ENCODE measurements at regions not wholly inside any gene's neighbourhood (a gene's known extent, or its start where the extent isn't known, plus 50 kb on each side); places are given as distances from the start of the nearest gene placed in this dataset.
"Not testable (repeated sequence)": the region's sequence is repeated elsewhere in the genome, so short reads cannot be mapped to it uniquely, and the experiment has no call there.

GRCh38 chr5:86981898-86982297 is 285.8 kb upstream of the RASA1 start:
- DNase-seq: no peak

GRCh38 chr5:86983208-86983607 is 284.5 kb upstream of the RASA1 start:
- DNase-seq: no peak

- no peak for DNase-seq
Measured at GRCh38 chr5:86986837-86987236, 280.8 kb upstream of the RASA1 start.

DNA sequence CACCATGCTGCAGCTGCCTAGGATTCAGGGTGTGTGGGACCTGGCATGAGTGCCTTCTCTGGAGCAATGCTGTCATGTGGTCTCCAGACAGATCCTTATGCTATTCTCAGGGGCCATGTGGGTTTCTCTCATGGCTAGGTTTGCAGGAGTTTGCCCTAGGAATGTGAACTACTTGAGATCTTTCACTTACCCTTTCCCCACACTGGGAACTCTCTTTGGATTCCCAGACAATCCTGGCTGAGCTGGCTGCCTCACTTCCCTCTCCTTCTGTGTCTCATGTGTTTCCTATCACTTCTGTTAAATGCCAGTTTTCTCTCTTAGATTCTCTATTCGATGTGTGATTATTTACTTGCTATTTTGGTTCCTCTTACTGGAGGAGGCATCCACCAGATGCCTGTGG is 270.2 kb upstream of the RASA1 start:
- no peak for DNase-seq

GRCh38 chr5:86999951-87000350 is 267.7 kb upstream of the RASA1 start:
- DNase-seq: no peak

DNA sequence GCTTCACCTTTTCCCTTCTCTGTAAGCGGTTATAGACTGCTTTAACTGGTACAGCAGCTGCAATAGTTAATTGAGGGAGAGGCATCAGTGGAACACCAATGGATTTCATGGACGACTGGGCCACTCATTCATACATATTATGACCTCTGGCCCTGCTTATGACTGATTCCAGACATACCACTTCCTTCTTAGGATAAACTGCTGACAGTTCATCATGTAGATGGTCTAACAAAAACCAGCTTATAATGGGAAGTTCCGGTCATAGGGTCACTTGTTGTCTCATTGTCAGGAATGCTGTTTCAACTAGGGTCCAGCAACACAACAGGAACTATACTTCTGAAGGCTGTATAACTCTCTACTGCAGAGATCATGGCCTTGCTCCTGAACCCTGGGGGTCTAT is 265.2 kb upstream of the RASA1 start:
- DNase-seq: no peak

- DNase-seq: no peak
Measured at GRCh38 chr5:87004101-87004500, 263.6 kb upstream of the RASA1 start.

GRCh38 chr5:87007737-87008136 is 259.9 kb upstream of the RASA1 start:
- no peak for DNase-seq

DNA sequence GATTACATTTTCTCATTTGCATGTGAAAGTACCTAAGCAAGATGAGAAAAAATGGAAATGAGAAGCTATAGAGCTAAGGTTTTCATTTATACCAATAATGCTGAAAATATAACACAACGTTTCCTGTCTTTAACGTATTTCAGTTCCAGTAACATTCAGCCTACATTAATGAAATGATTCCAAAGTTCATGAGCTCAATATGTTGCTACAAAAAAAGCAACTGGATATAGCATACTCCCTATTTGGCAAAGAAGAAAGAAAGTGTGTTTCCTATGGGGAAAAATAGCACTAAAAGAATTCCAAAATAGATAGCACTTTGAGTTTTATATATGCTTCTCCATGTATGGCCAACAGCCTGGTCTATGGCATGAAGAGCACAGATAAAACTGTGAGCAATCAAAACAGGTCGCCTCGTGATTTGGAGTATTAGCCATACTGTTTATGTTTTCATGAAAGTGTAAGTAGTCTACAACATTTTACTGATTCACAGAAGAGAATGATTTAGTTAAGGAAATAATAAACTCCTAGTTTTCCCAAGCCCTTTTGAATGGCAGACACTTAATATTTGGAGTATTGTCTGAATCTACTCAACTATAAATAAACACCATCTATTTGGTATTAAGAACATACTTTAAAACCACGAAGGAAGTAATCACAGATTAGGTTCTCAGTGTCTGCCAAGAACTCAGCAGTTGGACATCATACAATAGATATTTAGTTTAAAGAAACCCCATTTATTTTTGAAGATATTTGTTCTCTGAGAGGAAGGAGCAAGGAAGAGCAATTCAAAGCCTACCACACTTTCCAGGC is 258.7 kb upstream of the RASA1 start:
- no peak for DNase-seq

DNA sequence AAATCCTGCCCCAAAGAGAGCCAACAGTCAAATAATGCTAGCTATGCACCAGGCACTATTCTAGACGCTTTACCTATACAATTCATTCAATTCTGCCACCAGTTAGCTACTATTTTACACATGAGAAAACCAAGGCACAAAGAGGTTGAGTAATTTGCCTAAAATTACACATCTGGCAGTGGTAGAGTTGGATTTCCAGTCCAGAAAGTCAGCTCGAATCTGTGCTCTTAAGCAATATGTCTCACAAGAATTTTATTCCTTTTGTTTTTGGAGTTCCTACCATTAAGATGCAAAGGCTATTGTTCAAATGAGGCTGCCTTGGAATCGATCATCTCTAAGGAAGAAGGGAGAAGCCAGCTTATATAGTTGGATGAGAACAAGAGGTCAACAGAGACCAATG is 256.9 kb upstream of the RASA1 start:
- DNase-seq: no peak

GRCh38 chr5:87015901-87016300 is 251.8 kb upstream of the RASA1 start:
- no peak for DNase-seq

GRCh38 chr5:87020099-87020934 is 247.4 kb upstream of the RASA1 start:
- DNase-seq: peak; percentile 39

DNA sequence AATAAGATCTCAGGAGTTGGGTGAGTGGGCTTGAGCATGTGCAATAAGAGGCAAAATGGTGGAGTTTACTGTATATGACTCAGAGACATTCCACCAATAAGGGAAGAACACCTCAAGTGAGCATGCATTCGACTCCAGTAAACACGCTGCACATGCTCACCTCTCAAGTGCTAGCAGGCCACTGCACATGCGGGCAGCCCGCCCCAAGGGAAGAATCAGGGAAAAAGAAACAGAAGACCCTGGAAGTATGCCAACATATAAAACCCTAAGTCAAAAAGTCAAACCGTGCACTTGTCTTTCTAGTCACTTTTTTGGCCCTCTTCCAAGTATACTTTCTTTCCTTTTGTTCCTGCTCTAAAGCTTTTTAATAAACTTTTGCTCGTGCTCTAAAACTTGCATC is 245.3 kb upstream of the RASA1 start:
- no peak for DNase-seq

DNA sequence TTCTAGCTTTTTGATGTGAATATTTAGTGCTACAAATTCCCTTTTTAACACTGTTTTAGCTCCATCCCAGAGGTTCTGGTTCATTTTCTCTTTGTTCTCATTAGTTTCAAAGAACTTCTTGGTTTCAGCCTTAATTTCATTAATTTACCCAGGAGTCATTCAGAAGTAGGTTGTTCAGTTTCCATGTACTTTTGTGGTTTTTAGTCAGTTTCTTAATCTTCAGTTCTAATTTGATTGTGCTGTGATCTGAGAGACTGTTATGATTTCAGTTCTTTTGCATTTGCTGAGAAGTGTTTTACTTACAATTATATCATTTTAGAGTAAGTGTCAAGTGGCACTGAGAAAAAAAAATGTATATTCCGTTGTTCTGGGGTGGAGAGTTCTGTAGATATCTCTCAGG is 240.1 kb upstream of the RASA1 start:
- DNase-seq: no peak

- DNase-seq: no peak
Measured at GRCh38 chr5:87029951-87030350, 237.7 kb upstream of the RASA1 start.

DNA sequence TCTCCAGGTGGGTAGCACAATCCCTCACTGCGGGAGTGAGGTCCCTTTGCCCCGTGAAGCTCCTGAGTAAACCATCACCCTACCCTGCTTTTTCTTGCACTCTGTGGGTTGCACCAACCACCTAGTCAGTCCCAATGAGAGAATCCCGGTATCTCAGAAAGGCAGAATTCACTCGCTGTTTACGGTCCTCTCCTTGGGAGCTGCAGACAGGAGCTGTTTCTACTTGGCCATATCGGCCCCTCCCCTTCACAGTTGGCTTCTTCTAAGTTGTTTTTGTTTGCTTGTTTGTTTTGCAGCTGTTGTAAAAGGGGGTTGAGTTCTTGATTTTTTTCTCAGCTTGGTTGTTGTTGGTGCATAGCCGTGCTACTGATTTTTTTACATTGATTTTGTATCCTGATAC is 237.0 kb upstream of the RASA1 start:
- DNase-seq: no peak

- no peak for DNase-seq
Measured at GRCh38 chr5:87034557-87034956, 233.1 kb upstream of the RASA1 start.

- no peak for DNase-seq
Measured at GRCh38 chr5:87042554-87042953, 225.1 kb upstream of the RASA1 start.

DNA sequence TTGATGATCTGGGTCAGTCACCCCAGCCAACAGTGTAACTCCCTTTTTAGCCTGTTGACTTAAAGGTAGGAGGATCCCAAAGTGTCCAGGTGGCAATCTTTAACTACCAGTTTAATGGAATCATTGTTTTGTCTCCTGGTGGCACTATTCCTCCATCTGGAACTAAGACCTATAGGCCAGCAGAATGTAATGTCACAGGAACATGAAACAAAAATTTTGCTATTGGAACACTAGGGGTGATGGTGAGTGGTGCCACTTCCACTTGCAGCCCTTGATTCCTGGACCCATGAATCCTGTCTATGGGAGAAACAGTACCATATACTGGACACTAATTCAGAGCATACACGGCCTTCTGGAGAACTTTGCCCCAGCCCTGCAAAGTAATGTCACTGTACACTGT is 219.5 kb upstream of the RASA1 start:
- no peak for DNase-seq

DNA sequence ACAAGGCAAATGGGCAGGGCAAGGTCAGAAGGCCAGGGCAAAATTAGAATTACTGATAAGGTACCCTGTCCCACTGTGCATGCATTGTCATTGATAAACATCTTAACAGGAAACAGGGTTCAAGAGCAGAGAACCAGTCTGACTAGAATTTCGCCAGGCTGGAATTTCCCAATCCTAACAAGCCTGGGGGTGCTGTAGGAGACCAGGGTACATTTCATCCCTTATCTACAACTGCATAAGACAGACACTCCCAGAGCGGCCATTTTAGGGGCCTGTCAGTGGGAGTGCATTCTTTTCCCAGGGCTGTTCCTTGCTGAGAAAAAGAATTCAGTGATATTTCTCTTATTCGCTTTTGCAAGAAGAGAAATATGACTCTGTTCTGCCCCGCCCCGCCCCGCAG is 218.7 kb upstream of the RASA1 start:
- DNase-seq: not testable (repeated sequence)

DNA sequence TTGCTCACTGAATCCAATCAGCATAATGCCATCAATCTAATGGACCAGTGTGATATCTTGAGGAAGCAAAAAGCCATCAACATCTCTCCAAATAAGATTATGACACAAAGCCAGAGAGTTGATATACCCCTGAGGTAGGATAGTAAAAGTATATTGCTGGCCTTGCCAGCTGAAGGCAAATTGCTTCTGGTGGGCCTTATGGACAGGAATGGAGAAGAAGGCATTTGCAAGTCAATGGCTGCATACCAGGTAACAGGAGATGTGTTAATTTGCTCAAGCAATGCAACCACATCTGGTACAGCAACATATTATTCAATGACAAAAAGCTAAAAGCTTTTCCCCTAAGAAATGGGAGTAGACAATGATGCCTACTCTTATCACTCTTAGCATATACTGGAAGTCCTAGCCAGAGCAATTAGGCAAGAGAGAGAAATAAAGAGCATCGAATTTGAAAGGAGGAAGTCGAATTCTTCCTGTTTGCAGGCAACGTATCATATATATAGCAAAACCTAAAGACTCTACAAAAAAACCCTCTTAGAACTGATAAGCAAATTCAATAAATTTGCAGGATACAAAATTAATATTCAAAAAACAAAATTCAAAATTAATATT is 216.1 kb upstream of the RASA1 start:
- DNase-seq: no peak

DNA sequence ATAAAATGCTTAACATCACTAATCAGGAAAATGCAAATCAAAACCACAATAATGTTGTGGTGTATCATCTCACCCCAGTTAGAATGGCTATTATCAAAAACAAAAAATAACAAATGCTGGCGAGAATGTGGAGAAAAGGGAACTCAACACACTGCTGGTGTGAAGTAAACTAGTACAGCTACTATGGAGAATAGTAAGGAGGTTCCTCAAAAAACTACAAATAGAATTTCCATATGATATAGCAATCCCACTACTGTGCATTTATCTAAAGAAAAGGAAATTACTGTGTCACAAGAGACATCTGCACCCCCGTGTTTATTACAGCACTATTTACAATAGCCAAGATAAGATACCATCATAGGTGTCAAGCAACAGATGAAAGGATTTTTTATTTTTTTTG is 214.5 kb upstream of the RASA1 start:
- no peak for DNase-seq

DNA sequence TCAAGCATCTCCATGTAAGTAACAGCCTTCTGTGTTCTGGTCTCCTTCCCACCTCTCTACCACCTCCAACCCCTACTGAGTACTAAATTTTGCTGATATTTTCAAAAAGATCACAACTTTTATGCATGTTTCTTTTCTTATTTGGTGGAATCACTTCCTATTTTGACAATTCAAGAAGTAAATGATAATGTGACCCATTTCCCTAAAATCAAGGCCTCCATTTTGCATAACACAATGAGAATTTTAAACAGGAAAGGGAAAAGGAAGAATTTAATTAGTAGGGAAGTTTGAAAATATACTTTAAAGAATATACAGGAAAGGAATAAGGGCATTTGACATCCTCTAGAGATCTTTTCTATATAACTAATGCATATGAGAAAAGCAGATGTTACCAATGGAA is 212.9 kb upstream of the RASA1 start:
- no peak for DNase-seq

GRCh38 chr5:87061046-87061445 is 206.6 kb upstream of the RASA1 start:
- no peak for DNase-seq
